K562 (cell line): ENCODE measurements at regions not wholly inside any gene's neighbourhood (a gene's known extent, or its start where the extent isn't known, plus 50 kb on each side); places are given as distances from the start of the nearest gene placed in this dataset.

Source experiments
- FOXJ2 ChIP-seq: fragments of 200-800 bp; sonication (Bioruptor generic); IDR thresholded peaks from 2 replicates; pipeline ENCODE4 v1.6.1; 2016; ENCODE audit warnings: missing genetic modification characterization, missing compliant biosample characterization
- HSF4 ChIP-seq: fragments of 250-450 bp; sonication (Bioruptor Pico); IDR thresholded peaks from 2 replicates; pipeline ENCODE4 v2.1.2; 2022; ENCODE audit warnings: mild to moderate bottlenecking, moderate library complexity, borderline replicate concordance
- KAT7 ChIP-seq: sonication (generic); formaldehyde crosslinking; IDR thresholded peaks from 2 replicates; pipeline ENCODE4 v1.8.0; 2022; ENCODE audit warnings: missing genetic modification reagents, mild to moderate bottlenecking, borderline replicate concordance
- LARP7 ChIP-seq: fragments of 450-650 bp; IDR thresholded peaks from 2 replicates; pipeline ENCODE4 v1.6.1; 2016
- MYBL2 ChIP-seq, 2 experiments: fragments of 450-650 bp in 1 of 2; sonication (generic) in 1 of 2; formaldehyde crosslinking in 1 of 2; IDR thresholded peaks; 2 replicates each; pipeline versions ENCODE4 v1.6.1 to v1.8.1; 2017 to 2022; ENCODE audit warnings: borderline replicate concordance in 1 of 2, inconsistent platforms in 1 of 2, low read depth in 1 of 2, mild to moderate bottlenecking in 1 of 2, missing genetic modification reagents in 1 of 2, moderate library complexity in 1 of 2
- NCOA2 ChIP-seq, 2 experiments: fragments of 450-650 bp; IDR thresholded peaks; 2 replicates each; pipeline ENCODE4 v1.6.1; 2018; ENCODE audit warnings: mild to moderate bottlenecking in 2 of 2, moderate library complexity in 1 of 2; ENCODE audit not compliant: partially characterized antibody in 2 of 2
- NFXL1 ChIP-seq: fragments of 450-650 bp; formaldehyde crosslinking; IDR thresholded peaks from 2 replicates; pipeline ENCODE4 v1.4.0; 2021; ENCODE audit warnings: mild to moderate bottlenecking
- PTTG1 ChIP-seq: fragments of 450-650 bp; IDR thresholded peaks from 2 replicates; pipeline ENCODE4 v1.6.1; 2016; ENCODE audit warnings: low read depth, mild to moderate bottlenecking, missing genetic modification characterization, missing compliant biosample characterization
- TAF15 ChIP-seq: fragments of 200-400 bp; formaldehyde crosslinking; IDR thresholded peaks from 2 replicates; pipeline ENCODE4 v1.6.1; 2017; ENCODE audit warnings: mild to moderate bottlenecking, low read depth, low read length, moderate library complexity
- TOE1 ChIP-seq, 2 experiments: fragments of 450-650 bp in 1 of 2; sonication (generic) in 1 of 2; formaldehyde crosslinking in 1 of 2; IDR thresholded peaks; 2 replicates each; pipeline versions ENCODE4 v1.7.1 to v1.8.0; 2016 to 2022; ENCODE audit warnings: borderline replicate concordance in 2 of 2, mild to moderate bottlenecking in 2 of 2, antibody characterized with exemption in 1 of 2, inconsistent platforms in 1 of 2, low read depth in 1 of 2, missing genetic modification reagents in 1 of 2, moderate library complexity in 1 of 2
- ZBTB17 ChIP-seq: fragments of 450-650 bp; formaldehyde crosslinking; IDR thresholded peaks from 2 replicates; pipeline ENCODE4 v1.4.0; 2020; ENCODE audit warnings: mild to moderate bottlenecking
- ZNF311 ChIP-seq: fragments of 250-450 bp; sonication (Bioruptor Pico); IDR thresholded peaks from 2 replicates; pipeline ENCODE4 v1.4.0; 2020; ENCODE audit warnings: mild to moderate bottlenecking, moderate library complexity
- ZNF318 ChIP-seq, 2 experiments: fragments of 450-650 bp; IDR thresholded peaks; 2 replicates each; pipeline ENCODE4 v1.6.1; 2016; ENCODE audit warnings: mild to moderate bottlenecking in 2 of 2, borderline replicate concordance in 1 of 2, low read depth in 1 of 2, moderate library complexity in 1 of 2
- ZNF511 ChIP-seq: sonication (generic); formaldehyde crosslinking; IDR thresholded peaks from 2 replicates; pipeline ENCODE4 v1.8.0; 2022; ENCODE audit warnings: mild to moderate bottlenecking, missing genetic modification reagents
- TF ChIP-seq, protein P1 (sequence below): sonication (generic); formaldehyde crosslinking; IDR thresholded peaks from 2 replicates; pipeline ENCODE4 v1.8.1; 2023; ENCODE audit warnings: mild to moderate bottlenecking, missing genetic modification reagents

GRCh38 chr7:131109759-131110296 is 217.8 kb upstream of the MKLN1 start (continued):
- TF ChIP-seq, protein P1, sequence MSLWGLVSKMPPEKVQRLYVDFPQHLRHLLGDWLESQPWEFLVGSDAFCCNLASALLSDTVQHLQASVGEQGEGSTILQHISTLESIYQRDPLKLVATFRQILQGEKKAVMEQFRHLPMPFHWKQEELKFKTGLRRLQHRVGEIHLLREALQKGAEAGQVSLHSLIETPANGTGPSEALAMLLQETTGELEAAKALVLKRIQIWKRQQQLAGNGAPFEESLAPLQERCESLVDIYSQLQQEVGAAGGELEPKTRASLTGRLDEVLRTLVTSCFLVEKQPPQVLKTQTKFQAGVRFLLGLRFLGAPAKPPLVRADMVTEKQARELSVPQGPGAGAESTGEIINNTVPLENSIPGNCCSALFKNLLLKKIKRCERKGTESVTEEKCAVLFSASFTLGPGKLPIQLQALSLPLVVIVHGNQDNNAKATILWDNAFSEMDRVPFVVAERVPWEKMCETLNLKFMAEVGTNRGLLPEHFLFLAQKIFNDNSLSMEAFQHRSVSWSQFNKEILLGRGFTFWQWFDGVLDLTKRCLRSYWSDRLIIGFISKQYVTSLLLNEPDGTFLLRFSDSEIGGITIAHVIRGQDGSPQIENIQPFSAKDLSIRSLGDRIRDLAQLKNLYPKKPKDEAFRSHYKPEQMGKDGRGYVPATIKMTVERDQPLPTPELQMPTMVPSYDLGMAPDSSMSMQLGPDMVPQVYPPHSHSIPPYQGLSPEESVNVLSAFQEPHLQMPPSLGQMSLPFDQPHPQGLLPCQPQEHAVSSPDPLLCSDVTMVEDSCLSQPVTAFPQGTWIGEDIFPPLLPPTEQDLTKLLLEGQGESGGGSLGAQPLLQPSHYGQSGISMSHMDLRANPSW = 0 out of 2 replicates have a peak, but pooled peaks have one; percentile 66
- no peak; the same call in 1 of the 2 replicates for TF ChIP-seq ZNF511 (CRISPR knock-in tag)
- no peak for TF ChIP-seq TAF15
- peak; percentile 83 for TF ChIP-seq KAT7
- peak; percentile 65; the same call in 1 of the 2 replicates for TF ChIP-seq TOE1 (IDR thresholded peaks at IDR 0.05; ENCODE audit: borderline replicate concordance)
- no peak for TF ChIP-seq TOE1 (CRISPR knock-in tag; IDR thresholded peaks at IDR 0.05; ENCODE audit: borderline replicate concordance, low read depth)
- TF ChIP-seq PTTG1 (tag) = no peak
- no peak for TF ChIP-seq ZNF318 (IDR thresholded peaks at IDR 0.05; ENCODE audit: borderline replicate concordance in 1 of 2, low read depth in 1 of 2)
- no peak for TF ChIP-seq MYBL2 (IDR thresholded peaks at IDR 0.05; ENCODE audit: low read depth)
- TF ChIP-seq MYBL2 (CRISPR knock-in tag; IDR thresholded peaks at IDR 0.05; ENCODE audit: borderline replicate concordance) = no peak
- TF ChIP-seq LARP7 = 0 out of 2 replicates have a peak, but pooled peaks have one; percentile 68
- TF ChIP-seq HSF4 (CRISPR knock-in tag) = no peak
- no peak for TF ChIP-seq ZNF311 (CRISPR knock-in tag)
- TF ChIP-seq ZBTB17 (CRISPR knock-in tag) = 0 out of 2 replicates have a peak, but pooled peaks have one; percentile 31
- 0 out of 2 replicates have a peak, but pooled peaks have one; percentile 31 for TF ChIP-seq NFXL1 (CRISPR knock-in tag)
- no peak for TF ChIP-seq NCOA2 (IDR thresholded peaks at IDR 0.05; ENCODE audit: partially characterized antibody in 2 of 2)
- TF ChIP-seq FOXJ2 (tag) = no peak
